Vagina (tissue), 2 donors: ENCODE measurements at regions not wholly inside any gene's neighbourhood (a gene's known extent, or its start where the extent isn't known, plus 50 kb on each side); places are given as distances from the start of the nearest gene placed in this dataset.

Experiments
- DNase-seq, 2 donors: peaks; one replicate each; pipeline ENCODE4 v3.0.0-alpha.2; 2017; ENCODE audit errors: extremely low spot score in 2 of 2
- H3K27ac ChIP-seq: fragments of 200-600 bp; sonication (generic); one replicate; pipeline ENCODE4 v1.5.1; 2019
- H3K27me3 ChIP-seq: fragments of 200-600 bp; sonication (generic); one replicate; pipeline ENCODE4 v1.5.1; 2019
- H3K36me3 ChIP-seq, 2 donors: fragments of 200-600 bp; sonication (generic); one replicate each; pipeline ENCODE4 v1.5.1; 2017 to 2019
- H3K4me1 ChIP-seq: fragments of 200-600 bp; sonication (generic); one replicate; pipeline ENCODE4 v1.5.1; 2019
- H3K4me3 ChIP-seq, 2 donors: fragments of 200-600 bp; sonication (generic); 1 replicate in 1 of 2; 2 replicates in 1 of 2; pipeline ENCODE4 v1.5.1; 2016 to 2019
- H3K9me3 ChIP-seq: fragments of 200-600 bp; sonication (generic); one replicate; pipeline ENCODE4 v1.5.1; 2019
- POLR2A ChIP-seq, 2 donors: fragments of 450-650 bp; IDR thresholded peaks; one replicate each; pipeline ENCODE4 v1.6.1; 2017; ENCODE audit warnings: antibody characterized with exemption in 2 of 2, mild to moderate bottlenecking in 2 of 2, moderate library complexity in 2 of 2
- POLR2AphosphoS5 ChIP-seq, 2 donors: sonication (generic); formaldehyde crosslinking; IDR thresholded peaks; one replicate each; pipeline ENCODE4 v1.9.0; 2017; ENCODE audit warnings: antibody characterized with exemption in 2 of 2, mild to moderate bottlenecking in 2 of 2, low read depth in 1 of 2; ENCODE audit not compliant: insufficient read depth in 1 of 2
- intact Hi-C: fragments of 100-400 bp; cut with DNase I; formaldehyde crosslinking; loops from one replicate; pipeline ENCODE4 v1.15.1; 2023
- TF ChIP-seq, protein P1 (sequence below), 3 experiments: fragments of 450-650 bp in 2 of 3; fragments of 200-600 bp in 1 of 3; sonication (generic) in 1 of 3; IDR thresholded peaks; one replicate each; pipeline ENCODE4 v1.5.1; 2017 to 2019; ENCODE audit warnings: antibody characterized with exemption in 3 of 3, mild to moderate bottlenecking in 2 of 3, moderate library complexity in 2 of 3

DNA sequence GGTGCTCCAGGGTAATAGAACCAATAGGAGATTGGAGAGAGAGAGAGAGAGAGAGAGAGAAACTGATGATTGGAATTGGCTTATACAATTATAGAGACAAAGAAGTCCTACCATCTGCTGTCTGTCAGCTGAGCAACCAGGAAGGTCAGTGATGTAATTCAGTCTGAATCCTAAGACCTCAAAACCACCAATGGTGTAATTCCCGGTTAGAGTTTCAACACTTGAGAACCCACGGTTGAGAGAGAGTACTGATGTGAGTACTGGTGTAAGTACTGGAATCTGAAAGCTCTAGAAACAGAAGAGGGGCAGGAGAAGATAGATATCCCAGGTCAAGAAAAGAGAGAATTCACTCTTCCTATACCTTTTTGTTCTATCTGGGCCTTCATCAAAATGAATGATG, 775.8 kb downstream of the EFNA5 start:
- H3K27me3 ChIP-seq: no peaks in the 10 kb centered on the region
- H3K36me3 ChIP-seq: no peaks in the 10 kb centered on the region
- no peak overlapping the region for H3K4me3 ChIP-seq
- no peak for DNase-seq
- no peak overlapping the region for H3K27ac ChIP-seq
- H3K9me3 ChIP-seq: no peaks in the 10 kb centered on the region
- no peaks in the 10 kb centered on the region for H3K4me1 ChIP-seq
- intact Hi-C loops: no loop called here
- TF ChIP-seq POLR2A (IDR thresholded peaks at IDR 0.05): no peak
- TF ChIP-seq, protein P1, sequence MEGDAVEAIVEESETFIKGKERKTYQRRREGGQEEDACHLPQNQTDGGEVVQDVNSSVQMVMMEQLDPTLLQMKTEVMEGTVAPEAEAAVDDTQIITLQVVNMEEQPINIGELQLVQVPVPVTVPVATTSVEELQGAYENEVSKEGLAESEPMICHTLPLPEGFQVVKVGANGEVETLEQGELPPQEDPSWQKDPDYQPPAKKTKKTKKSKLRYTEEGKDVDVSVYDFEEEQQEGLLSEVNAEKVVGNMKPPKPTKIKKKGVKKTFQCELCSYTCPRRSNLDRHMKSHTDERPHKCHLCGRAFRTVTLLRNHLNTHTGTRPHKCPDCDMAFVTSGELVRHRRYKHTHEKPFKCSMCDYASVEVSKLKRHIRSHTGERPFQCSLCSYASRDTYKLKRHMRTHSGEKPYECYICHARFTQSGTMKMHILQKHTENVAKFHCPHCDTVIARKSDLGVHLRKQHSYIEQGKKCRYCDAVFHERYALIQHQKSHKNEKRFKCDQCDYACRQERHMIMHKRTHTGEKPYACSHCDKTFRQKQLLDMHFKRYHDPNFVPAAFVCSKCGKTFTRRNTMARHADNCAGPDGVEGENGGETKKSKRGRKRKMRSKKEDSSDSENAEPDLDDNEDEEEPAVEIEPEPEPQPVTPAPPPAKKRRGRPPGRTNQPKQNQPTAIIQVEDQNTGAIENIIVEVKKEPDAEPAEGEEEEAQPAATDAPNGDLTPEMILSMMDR (IDR thresholded peaks at IDR 0.05): no peak
- TF ChIP-seq POLR2AphosphoS5 (IDR thresholded peaks at IDR 0.05; ENCODE audit: insufficient read depth in 1 of 2, low read depth in 1 of 2): no peak

DNA sequence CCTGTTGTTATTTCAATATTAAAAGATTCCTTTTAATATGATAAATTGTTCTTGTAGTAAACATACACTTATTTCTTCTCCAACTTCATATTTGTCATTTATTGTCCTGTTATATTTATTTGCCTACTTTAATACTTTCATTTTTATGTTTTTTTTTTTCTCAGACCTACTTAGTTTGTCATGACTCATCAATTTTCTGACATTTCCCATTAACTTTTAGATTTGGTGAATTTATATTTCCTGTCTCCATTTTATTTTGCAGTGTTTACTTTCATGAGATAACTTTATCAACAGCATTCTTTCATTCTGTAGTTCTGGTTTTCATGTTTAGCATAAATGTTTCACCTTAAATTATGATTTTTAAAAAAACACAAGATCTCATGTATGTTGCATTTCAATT, 788.7 kb downstream of the EFNA5 start:
- Histone ChIP-seq H3K4me3 (no peak overlapping the region), H3K36me3 (no peaks in the 10 kb centered on the region), H3K4me1 (no peaks in the 10 kb centered on the region), H3K9me3 (no peaks in the 10 kb centered on the region), H3K27me3 (no peaks in the 10 kb centered on the region), H3K27ac (no peak overlapping the region)
- no peak for TF ChIP-seq POLR2AphosphoS5 (IDR thresholded peaks at IDR 0.05; ENCODE audit: insufficient read depth in 1 of 2, low read depth in 1 of 2)
- TF ChIP-seq POLR2A (IDR thresholded peaks at IDR 0.05): no peak
- TF ChIP-seq, protein P1 (IDR thresholded peaks at IDR 0.05): no peak
- no peak for DNase-seq
- intact Hi-C loops: no loop called here

DNA sequence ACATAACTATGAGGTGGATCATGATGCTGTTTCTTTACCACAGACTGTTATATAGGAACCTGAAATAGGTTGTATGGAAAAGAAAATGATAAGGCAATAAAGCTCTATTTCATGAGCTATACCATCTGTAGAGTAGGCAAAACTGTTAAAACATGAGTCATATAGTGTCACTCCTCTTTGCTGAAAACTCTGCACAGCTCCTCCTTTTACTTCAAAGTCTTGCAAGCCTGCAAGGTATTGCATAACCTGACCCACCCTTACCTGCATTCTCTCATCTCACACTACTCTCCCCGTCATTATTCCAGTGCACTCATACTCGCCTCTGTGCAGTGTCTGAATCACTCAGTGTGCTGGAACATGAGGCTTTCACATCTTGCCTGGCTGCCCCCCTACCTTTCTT, 790.1 kb downstream of the EFNA5 start:
- Histone ChIP-seq H3K4me1 (no peaks in the 10 kb centered on the region), H3K27me3 (no peaks in the 10 kb centered on the region), H3K36me3 (no peaks in the 10 kb centered on the region), H3K27ac (no peak overlapping the region), H3K9me3 (no peaks in the 10 kb centered on the region), H3K4me3 (no peak overlapping the region)
- intact Hi-C loops: no loop called here
- no peak for DNase-seq
- no peak for TF ChIP-seq POLR2AphosphoS5 (IDR thresholded peaks at IDR 0.05; ENCODE audit: insufficient read depth in 1 of 2, low read depth in 1 of 2)
- no peak for TF ChIP-seq POLR2A (IDR thresholded peaks at IDR 0.05)
- TF ChIP-seq, protein P1 (IDR thresholded peaks at IDR 0.05): no peak

DNA sequence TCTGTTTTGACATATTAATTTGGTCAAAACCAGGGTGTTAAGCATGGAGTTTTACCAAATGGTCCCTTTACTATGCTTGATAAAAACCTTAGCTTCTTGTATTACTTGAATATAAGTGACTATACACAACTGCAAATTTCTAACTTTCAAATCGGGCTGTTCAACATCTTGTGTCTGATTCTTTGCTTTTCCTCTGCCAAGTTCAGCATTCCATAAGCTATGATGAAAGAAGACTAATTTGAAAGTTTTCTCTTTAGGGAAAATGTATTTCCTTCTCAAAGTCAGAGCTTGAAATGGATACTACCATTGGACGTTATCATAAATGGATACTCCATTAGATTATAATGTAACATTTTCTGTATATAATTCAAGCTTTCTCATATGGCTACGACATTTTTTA, 792.9 kb downstream of the EFNA5 start:
- intact Hi-C loops: no loop called here
- no peaks in the 10 kb centered on the region for H3K27me3 ChIP-seq
- TF ChIP-seq, protein P1 (IDR thresholded peaks at IDR 0.05): no peak
- TF ChIP-seq POLR2AphosphoS5 (IDR thresholded peaks at IDR 0.05; ENCODE audit: insufficient read depth in 1 of 2, low read depth in 1 of 2) (no peak), POLR2A (IDR thresholded peaks at IDR 0.05) (no peak)

GRCh38 chr5:106876665-106877194, 794.0 kb downstream of the EFNA5 start:
- H3K4me1 ChIP-seq: no peaks in the 10 kb centered on the region
- H3K4me3 ChIP-seq: no peak overlapping the region
- no peaks in the 10 kb centered on the region for H3K9me3 ChIP-seq
- no peak overlapping the region for H3K27ac ChIP-seq
- intact Hi-C loops: no loop called here
- no peak for DNase-seq
- H3K27me3 ChIP-seq: no peaks in the 10 kb centered on the region
- H3K36me3 ChIP-seq: no peaks in the 10 kb centered on the region
- TF ChIP-seq POLR2A (IDR thresholded peaks at IDR 0.05) (no peak), POLR2AphosphoS5 (IDR thresholded peaks at IDR 0.05; ENCODE audit: insufficient read depth in 1 of 2, low read depth in 1 of 2) (no peak)
- TF ChIP-seq, protein P1 (IDR thresholded peaks at IDR 0.05): no peak

More for the DNA sequence above, 792.9 kb downstream of the EFNA5 start:
- H3K4me1 ChIP-seq: no peaks in the 10 kb centered on the region
- H3K36me3 ChIP-seq: no peaks in the 10 kb centered on the region
- no peak overlapping the region for H3K27ac ChIP-seq
- H3K4me3 ChIP-seq: no peak overlapping the region
- H3K9me3 ChIP-seq: no peaks in the 10 kb centered on the region
- no peak for DNase-seq
